ENCODE measurements at regions not wholly inside any gene's neighbourhood (a gene's known extent, or its start where the extent isn't known, plus 50 kb on each side); places are given as distances from the start of the nearest gene placed in this dataset.

- Histone ChIP-seq H3K36me3 (ENCODE audit: control insufficient read depth in 4 of 4, insufficient read depth in 4 of 4, low read length in 4 of 4) (no peaks in the 10 kb centered on the region), H3K27ac (ENCODE audit: low read depth in 1 of 2, low read length in 1 of 2) (no peak overlapping the region), H3K9ac (ENCODE audit: insufficient read depth in 1 of 2, low read length in 2 of 2) (no peak overlapping the region), H3K4me3 (no peak overlapping the region), H3K27me3 (ENCODE audit: control insufficient read depth in 3 of 3, insufficient read depth in 3 of 3, low read length in 2 of 3) (peaks cover 0 to 21% (median 5%) of the 10 kb centered on the region in 3 donors), H3K4me1 (ENCODE audit: control insufficient read depth in 5 of 5, insufficient read depth in 5 of 5, low read length in 5 of 5) (peaks cover 0 to 5% (median 0%) of the 10 kb centered on the region in 5 donors), H3K9me3 (ENCODE audit: control insufficient read depth in 4 of 4, insufficient read depth in 3 of 4, low read length in 3 of 4) (peaks cover 0 to 1% (median 0%) of the 10 kb centered on the region in 4 donors)
- ATAC-seq (ENCODE audit: insufficient read depth, low FRiP score) (no peak), DNase-seq (no peak)
- WGBS, 2 donors = 78 to 82% methylated on average over 8 of the region's 8 CpGs
- TF ChIP-seq CTCF (IDR thresholded peaks at IDR 0.05; ENCODE audit: control extremely low read depth, extremely low read depth) = no peak
Measured at GRCh38 chr17:74051348-74051747, 152.1 kb upstream of the RPL38 start.

GRCh38 chr17:74052993-74053711 is 150.3 kb upstream of the RPL38 start:
- 51 to 61% methylated on average over 21 of the region's 21 CpGs for WGBS, 2 donors
- no peak for ATAC-seq (ENCODE audit: insufficient read depth, low FRiP score)

GRCh38 chr17:74053712-74054078 is 149.8 kb upstream of the RPL38 start:
- H3K9me3 ChIP-seq (ENCODE audit: control insufficient read depth in 4 of 4, insufficient read depth in 3 of 4, low read length in 3 of 4) = peaks cover 0 to 2% (median 0%) of the 10 kb centered on the region in 4 donors
- DNase-seq = no peak
- WGBS, 2 donors = 56 to 63% methylated on average over 8 of the region's 8 CpGs
- no peaks in the 10 kb centered on the region for H3K36me3 ChIP-seq (ENCODE audit: control insufficient read depth in 4 of 4, insufficient read depth in 4 of 4, low read length in 4 of 4)
- no peak for TF ChIP-seq CTCF (IDR thresholded peaks at IDR 0.05; ENCODE audit: control extremely low read depth, extremely low read depth)
- no peak overlapping the region for H3K4me3 ChIP-seq
- H3K4me1 ChIP-seq (ENCODE audit: control insufficient read depth in 5 of 5, insufficient read depth in 5 of 5, low read length in 5 of 5) = peaks cover 0 to 5% (median 0%) of the 10 kb centered on the region in 5 donors
- no peak overlapping the region for H3K27ac ChIP-seq (ENCODE audit: low read depth in 1 of 2, low read length in 1 of 2)
- no peak overlapping the region for H3K9ac ChIP-seq (ENCODE audit: insufficient read depth in 1 of 2, low read length in 2 of 2)
- ATAC-seq (ENCODE audit: insufficient read depth, low FRiP score) = no peak
- peaks cover 0 to 23% (median 5%) of the 10 kb centered on the region in 3 donors for H3K27me3 ChIP-seq (ENCODE audit: control insufficient read depth in 3 of 3, insufficient read depth in 3 of 3, low read length in 2 of 3)

More at GRCh38 chr17:74052993-74053711, 150.3 kb upstream of the RPL38 start:
- Histone ChIP-seq H3K36me3 (ENCODE audit: control insufficient read depth in 4 of 4, insufficient read depth in 4 of 4, low read length in 4 of 4) (no peaks in the 10 kb centered on the region), H3K9ac (ENCODE audit: insufficient read depth in 1 of 2, low read length in 2 of 2) (no peak overlapping the region), H3K27ac (ENCODE audit: low read depth in 1 of 2, low read length in 1 of 2) (no peak overlapping the region), H3K4me1 (ENCODE audit: control insufficient read depth in 5 of 5, insufficient read depth in 5 of 5, low read length in 5 of 5) (peaks cover 0 to 5% (median 0%) of the 10 kb centered on the region in 5 donors), H3K27me3 (ENCODE audit: control insufficient read depth in 3 of 3, insufficient read depth in 3 of 3, low read length in 2 of 3) (peaks cover 0 to 21% (median 5%) of the 10 kb centered on the region in 3 donors), H3K9me3 (ENCODE audit: control insufficient read depth in 4 of 4, insufficient read depth in 3 of 4, low read length in 3 of 4) (peaks cover 0 to 2% (median 0%) of the 10 kb centered on the region in 4 donors), H3K4me3 (no peak overlapping the region)
- no peak for TF ChIP-seq CTCF (IDR thresholded peaks at IDR 0.05; ENCODE audit: control extremely low read depth, extremely low read depth)
- DNase-seq = no peak

Data from lung (tissue), 11 donors.